HG03060 (cell line): ENCODE measurements at regions not wholly inside any gene's neighbourhood (a gene's known extent, or its start where the extent isn't known, plus 50 kb on each side); places are given as distances from the start of the nearest gene placed in this dataset.

Source experiments
- ATAC-seq: cut with Tn5 transposase; IDR thresholded peaks from one replicate; pipeline ENCODE4 v1.9.1; 2021; ENCODE audit warnings: low read depth, moderate number of reproducible peaks; ENCODE audit not compliant: unreplicated experiment

GRCh38 chr3:25064681-25065080, 363.4 kb upstream of the RARB start:
- ATAC-seq, result no peak

DNA sequence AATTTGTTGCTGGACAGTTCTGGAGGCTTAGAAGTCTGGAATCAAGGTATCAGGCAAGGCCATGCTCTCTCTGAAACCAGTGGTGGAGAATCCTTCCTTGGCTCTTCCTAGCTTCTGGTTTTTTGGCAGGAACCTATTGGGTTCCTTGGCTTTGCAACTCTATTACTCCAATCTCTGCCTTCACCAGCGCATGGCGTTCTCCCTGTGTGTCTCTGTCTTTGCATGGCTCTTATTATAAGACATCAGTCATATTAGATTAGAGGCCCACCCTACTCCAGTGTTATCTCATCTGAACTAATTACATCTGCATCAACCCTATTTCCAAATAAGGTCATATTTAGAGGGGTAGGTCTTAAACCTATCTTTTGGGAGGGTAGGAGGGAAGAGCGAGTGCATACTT, 358.1 kb upstream of the RARB start:
- no peak for ATAC-seq

DNA sequence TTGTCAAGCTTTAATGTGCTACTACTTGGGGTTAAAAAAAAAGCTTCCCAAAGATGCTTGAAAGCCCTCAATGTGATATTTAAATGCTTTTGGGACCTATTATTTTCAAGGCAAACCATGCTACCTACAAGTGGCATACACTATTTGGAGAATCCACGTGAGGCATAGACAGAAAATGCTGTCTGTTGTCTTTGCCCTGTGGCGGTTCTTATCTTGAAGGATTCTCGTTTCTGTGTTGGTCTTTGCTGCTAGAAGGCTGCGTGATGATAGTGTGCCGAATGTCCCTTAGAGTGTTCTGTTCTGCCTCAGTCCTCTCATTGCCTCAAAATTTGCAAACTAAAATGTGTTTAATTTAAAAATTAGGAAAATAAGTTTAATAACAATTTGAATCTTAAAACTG, 356.2 kb upstream of the RARB start:
- ATAC-seq, result no peak

DNA sequence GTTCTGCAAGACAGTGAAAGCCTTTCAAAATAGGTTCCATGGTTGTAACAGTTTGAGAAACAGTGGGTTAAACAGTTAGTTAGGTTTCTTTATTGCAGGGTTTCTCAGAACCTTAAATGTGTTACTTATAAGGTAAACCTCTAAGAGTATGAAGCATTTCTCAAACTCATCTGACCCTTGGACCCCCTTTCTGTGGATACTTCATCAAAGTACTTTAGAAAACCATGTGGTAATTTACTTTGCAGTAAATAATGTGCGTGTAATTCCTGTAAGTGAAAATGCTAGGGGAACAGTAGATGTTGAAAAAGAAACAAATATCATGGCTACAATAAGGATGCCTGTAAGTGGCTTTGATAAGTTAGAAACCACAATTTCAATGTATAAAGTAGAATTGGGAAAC, 354.6 kb upstream of the RARB start:
- no peak for ATAC-seq

- no peak for ATAC-seq
Observed at GRCh38 chr3:25074149-25074548, 353.9 kb upstream of the RARB start.

- no peak for ATAC-seq
Observed at GRCh38 chr3:25080461-25080860, 347.6 kb upstream of the RARB start.

DNA sequence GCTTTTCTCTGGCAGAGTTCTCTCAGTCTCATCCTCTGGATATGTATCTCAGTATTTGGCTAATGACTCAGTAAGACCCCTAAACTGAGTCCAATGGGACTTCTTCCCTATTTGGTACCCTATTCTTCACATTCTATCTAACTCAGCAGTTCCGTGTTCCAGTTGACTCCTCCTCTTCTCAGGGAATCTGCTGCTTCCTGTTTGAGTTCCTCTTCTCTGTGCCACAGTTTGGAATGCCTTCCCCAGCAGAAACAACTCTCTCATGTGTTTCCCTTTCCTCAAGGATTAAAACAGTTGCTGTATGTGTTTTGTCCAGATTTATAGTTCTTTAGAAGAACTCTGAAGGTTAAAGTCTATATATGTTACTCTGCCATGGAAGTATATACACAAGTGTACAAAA, 344.0 kb upstream of the RARB start:
- no peak for ATAC-seq

GRCh38 chr3:25086721-25087120, 341.3 kb upstream of the RARB start:
- no peak for ATAC-seq

GRCh38 chr3:25088284-25088683, 339.8 kb upstream of the RARB start:
- no peak for ATAC-seq

GRCh38 chr3:25090698-25091453, 337.2 kb upstream of the RARB start:
- ATAC-seq, result no peak

DNA sequence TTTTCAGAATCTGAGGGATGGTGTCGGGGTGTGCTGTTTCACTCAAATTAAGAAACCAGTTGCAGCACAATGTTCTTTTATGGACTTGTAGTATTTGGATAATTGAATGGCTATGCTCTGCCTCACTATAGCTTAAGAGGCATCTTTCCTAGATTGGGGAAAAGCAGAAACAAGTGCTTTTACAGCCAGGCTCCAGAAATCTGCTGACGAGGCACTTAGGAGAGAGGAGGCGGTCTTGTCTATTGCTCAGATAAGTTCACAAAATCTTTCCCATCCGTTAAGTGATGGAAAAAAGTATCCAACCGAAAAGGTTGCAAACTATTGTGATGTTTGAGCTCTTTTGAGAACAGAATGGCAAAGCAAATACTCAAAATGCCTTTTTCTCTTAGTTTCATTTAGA, 336.1 kb upstream of the RARB start:
- ATAC-seq, result no peak

DNA sequence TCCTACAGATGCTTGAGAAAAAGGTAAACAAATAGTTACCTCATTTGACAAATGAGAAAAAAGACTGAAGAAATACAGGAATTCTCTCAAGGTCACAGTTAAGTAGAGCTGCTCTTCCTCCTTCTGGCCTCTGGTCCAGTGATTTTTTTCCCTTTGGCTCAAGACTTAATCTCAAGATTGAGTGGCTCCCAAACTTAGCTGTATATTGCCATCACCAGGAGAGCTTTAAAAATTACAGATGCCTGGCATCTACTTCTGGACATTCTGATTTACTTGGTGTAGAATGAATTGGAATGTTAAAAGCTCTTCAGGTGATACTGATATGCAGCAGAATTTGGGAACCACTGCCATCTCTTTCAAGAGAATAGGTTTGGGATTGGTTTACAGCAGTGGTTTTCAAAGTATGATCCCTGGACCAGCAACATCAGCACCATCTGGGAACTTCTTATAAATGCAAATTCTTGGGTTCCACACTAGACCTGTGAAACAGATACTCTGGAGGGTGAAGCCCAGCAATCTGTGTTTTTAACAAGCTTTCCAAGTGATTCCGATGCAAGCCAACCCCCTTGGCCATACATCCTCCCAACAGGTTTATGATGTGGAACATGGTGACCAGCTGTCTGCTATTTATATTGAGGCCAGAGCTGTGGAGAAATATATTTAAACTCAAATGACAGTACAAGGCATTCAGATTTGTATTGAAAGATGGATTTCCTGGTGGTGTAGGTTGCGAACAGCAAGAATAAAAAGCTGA, 333.0 kb upstream of the RARB start:
- no peak for ATAC-seq

DNA sequence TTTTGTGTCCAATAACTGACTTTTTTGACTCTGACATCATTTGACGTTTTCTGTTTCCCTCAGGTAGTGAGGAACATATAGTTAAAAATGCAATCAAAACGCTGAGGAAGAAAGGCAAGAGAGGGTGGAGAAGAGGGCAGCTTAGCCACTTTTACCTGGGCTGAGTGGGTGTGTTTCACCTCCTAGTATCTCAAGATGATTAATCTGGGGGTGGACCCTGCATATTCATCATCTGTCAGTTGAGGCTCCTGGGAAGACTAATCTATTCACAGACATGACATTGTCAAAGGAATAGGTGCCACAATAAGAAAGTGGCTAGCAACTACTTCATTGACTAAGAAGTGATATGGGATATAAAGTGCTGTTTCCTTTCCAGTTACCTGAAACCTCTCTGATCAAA, 331.5 kb upstream of the RARB start:
- ATAC-seq, result no peak

DNA sequence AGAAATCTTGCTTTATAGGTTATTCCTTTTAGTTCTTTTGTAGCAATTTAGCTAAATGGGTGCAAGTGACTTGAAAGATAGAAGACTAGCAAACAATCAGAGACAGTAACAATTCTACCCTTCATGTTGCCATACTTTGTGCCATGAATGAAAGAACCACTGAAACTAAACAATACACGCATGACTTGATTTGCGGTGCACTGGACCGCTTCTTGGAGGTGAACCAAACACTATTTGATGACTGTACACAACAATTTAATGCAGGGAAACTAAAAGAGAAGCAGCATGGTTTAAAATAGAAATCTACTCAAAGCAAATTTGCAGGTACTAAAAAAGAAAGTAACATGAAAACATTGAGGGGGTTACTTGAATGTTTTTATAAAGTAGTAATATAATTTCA, 331.0 kb upstream of the RARB start:
- no peak for ATAC-seq

DNA sequence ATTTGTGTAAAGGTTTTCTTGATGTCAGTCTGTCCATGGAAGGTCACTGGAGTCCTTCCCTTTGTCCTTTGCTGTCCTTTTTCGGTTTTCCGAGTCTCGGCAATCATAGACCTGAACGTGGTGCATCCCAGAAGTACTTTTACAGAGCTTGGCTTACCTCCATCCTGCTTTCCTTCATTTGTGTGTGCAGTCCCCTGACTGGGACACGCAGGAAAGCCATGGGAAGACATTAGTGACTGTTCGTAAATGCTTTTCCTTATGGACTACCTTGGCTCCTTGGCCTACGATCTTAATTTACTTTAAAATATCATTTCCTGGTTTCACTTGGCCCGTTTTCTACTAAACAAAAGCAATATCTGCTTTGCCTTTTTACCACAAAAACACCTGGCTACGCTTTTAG, 328.4 kb upstream of the RARB start:
- no peak for ATAC-seq

DNA sequence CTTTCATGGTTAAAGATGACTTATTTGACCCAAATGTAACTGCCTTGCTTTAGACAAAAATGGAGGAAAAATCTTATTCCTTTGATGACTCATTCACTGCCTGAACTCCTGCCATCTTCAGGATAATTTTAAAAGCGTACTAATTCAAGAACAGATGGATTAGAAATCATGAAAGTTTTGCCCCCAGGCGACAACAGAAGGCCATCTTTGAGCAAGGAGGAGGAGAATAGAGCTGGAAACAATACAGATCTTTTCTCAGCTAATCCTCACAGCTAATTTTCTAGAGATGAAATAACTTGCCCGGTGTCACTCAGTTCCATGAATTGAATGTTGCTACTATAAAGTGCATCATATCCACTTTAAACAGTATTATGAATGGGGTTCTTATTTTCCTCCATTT, 324.7 kb upstream of the RARB start:
- ATAC-seq, result no peak

DNA sequence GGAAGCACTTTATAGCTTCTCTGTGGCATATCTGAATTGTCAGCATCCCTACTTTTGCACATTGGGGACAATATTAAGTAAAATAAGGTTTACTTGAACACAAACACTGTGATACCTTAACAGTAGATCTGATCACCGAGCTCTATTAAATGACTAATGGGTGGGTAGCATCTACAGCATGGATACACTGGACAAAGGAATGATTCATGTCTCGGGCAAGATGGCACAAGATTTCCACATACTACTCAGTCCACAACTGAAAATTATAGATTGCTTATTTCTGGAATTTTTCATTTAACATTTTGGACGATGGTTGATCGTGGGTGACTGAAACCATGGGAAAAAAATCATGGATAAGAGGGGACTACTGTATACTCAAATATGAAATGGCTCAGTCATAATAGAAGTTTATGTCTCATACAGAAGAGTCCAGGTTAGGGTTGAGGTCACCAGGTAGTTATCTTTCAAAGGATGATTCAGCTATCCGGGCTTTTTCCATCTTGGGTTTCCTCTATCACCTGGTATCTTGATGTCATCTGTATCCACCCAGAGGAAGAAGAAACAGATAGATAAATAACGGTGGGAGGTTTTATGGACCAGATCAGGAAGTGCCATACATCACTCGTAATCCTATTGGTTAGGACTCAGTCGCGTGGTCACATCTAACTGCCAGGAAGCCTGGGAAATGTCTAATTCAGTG, 320.0 kb upstream of the RARB start:
- ATAC-seq, result no peak

GRCh38 chr3:25110642-25111041, 317.4 kb upstream of the RARB start:
- no peak for ATAC-seq

DNA sequence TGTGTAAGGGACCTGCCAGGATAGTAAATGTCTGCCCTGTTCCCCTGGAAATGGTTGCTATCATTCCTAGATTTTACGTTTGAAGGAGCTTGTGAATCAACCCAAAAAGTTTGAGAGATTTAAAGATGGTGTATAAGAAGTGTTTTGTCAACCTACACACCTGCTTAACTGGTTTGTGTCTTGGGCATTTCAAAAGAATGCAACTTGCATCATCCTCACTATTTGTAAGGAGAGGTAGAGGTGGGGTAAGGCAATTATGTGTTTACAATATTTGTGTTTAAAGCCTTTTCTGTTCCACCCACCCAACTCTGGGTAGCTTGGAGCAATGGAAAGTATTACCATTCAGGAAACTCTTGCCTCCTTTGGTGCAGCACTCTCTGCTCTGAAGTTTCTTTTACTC, 314.2 kb upstream of the RARB start:
- no peak for ATAC-seq

DNA sequence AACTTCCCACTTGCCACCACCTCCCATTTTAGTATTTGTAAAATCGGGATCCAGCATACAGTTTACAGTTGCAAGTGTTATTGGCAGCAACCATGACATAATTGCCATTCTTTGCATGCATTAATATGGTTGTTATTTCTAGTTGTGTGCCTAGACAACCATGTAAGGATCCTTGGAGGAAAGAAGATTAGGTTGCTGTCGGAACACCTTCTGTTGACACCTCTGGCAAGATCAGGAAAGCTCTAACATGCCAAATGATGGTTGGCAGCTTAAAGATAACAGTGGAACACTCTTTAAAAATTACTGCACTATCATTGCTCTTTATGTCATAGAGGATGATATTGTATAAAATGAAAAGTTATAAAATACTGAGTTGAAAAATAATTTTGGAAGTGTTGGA, 313.5 kb upstream of the RARB start:
- no peak for ATAC-seq

DNA sequence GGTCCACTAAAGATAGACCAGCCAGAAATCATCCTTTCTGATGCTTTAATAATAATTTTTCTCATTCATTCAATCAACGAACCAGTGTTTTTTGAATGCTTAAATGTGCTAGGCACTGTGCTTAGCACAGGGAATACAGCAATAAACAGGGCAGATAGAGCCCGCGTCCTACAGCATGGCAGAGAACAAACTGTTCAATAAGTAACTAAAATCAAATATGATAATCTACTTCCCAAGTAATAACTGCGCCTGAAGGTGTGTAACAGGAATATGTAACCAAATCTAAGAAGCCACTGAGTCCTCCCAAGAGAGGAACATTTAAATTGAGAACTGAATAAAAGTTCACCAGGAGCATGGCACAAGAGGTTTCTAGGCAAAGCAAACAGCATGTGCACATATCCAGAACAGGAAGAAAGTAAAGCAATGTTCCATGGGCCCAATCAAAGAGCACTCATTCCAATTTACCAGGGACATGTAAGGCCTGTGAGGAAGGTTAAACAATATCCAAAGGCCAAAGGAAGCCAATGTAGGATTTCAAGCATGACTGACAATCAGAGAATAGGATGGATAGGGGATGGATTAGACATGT, 311.0 kb upstream of the RARB start:
- no peak for ATAC-seq
